ENCODE measurements at regions not wholly inside any gene's neighbourhood (a gene's known extent, or its start where the extent isn't known, plus 50 kb on each side); places are given as distances from the start of the nearest gene placed in this dataset.

DNA sequence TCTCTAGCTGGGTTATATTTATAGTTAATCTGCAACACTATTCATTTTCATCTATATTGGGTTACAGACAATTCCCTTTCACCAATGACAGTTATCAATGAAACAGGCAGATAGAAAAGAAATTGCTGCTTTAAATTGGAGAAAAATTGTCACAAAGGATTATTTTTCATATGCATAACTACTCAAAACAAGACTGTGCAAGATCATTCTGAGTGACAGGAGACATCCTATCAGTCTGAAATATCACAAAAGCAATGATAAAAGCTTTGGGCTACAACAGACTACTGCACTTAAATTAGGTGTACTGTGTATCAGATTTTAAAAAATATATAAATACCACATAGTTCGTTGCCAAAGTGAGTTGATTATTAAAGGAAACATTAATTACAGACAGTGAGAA lies 722.6 kb downstream of the ARAP2 start:
- Histone ChIP-seq H3K79me2 (ENCODE audit: insufficient read depth, low read length) (no peaks in the 10 kb centered on the region), H4K20me1 (ENCODE audit: insufficient read depth) (no peaks in the 10 kb centered on the region), H3K27me3 (ENCODE audit: insufficient read depth, low read length) (no peaks in the 10 kb centered on the region), H3K9me2 (ENCODE audit: insufficient read depth) (no peaks in the 10 kb centered on the region; the same call in 1 of the 2 replicates), H3K4me3 (replicated peaks in 1 of 2; ENCODE audit: low read depth in 1 of 2, low read length in 2 of 2) (no peak overlapping the region), H3K27ac (ENCODE audit: low read depth, low read length) (no peak overlapping the region), H3K9me3 (ENCODE audit: control insufficient read depth in 1 of 2, insufficient read depth in 1 of 2, low read depth in 1 of 2, low read length in 2 of 2) (no peaks in the 10 kb centered on the region), H3K36me3 (ENCODE audit: control insufficient read depth in 1 of 2, insufficient read depth in 2 of 2, low read length in 2 of 2) (no peaks in the 10 kb centered on the region), H3K4me2 (ENCODE audit: low read length) (no peak overlapping the region), H2AFZ (ENCODE audit: low read depth, low read length, poor library complexity, severe bottlenecking) (no peak overlapping the region), H3K9ac (ENCODE audit: low read length) (no peak overlapping the region), H3K4me1 (ENCODE audit: control insufficient read depth in 1 of 2, insufficient read depth in 2 of 2, low read length in 2 of 2) (no peaks in the 10 kb centered on the region)
- intact Hi-C loops (cut with micrococcal nuclease): no loop called here
- DNase-seq (ENCODE audit: low read depth, low spot score) (no peak), ATAC-seq (no peak)
- ChIA-PET RAD21 (ENCODE audit: low non-redundant PET in 1 of 2, low total read pairs in 2 of 2, uncharacterized antibody in 2 of 2, unreplicated experiment in 2 of 2) (no interaction called here), POLR2A (no interaction called here), CTCF (no interaction called here)
- BruUV-seq (replicated peaks): no TSS peak
- TF ChIP-seq REST (IDR thresholded peaks at IDR 0.05; ENCODE audit: low read depth) (no peak), CBX3 (IDR thresholded peaks at IDR 0.05; ENCODE audit: low read depth) (no peak), JUND (IDR thresholded peaks at IDR 0.05) (no peak), ZNF274 (IDR thresholded peaks at IDR 0.05; ENCODE audit: low read depth, low read length) (no peak), SIN3A (IDR thresholded peaks at IDR 0.05; ENCODE audit: low read depth) (no peak), EZH2 (IDR thresholded peaks at IDR 0.05) (no peak), FOSL1 (IDR thresholded peaks at IDR 0.05; ENCODE audit: low read depth) (no peak), POLR2A (IDR thresholded peaks at IDR 0.05; ENCODE audit: borderline replicate concordance, extremely low read depth, insufficient read depth, insufficient read length) (no peak), EGR1 (IDR thresholded peaks at IDR 0.05; ENCODE audit: low read depth) (no peak), ZFX (IDR thresholded peaks at IDR 0.05) (no peak), POLR2AphosphoS5 (IDR thresholded peaks at IDR 0.05; ENCODE audit: low read depth, low read length) (no peak), EZH2phosphoT487 (IDR thresholded peaks at IDR 0.05; ENCODE audit: borderline replicate concordance) (no peak), CEBPB (IDR thresholded peaks at IDR 0.05; ENCODE audit: low read depth) (no peak), CTCF (IDR thresholded peaks at IDR 0.05 in 2 of 3, conservative IDR thresholded peaks at IDR 0.05 in 1 of 3; ENCODE audit: borderline replicate concordance in 1 of 3, insufficient read depth in 1 of 3, low read depth in 2 of 3, low read length in 2 of 3) (no peak)

Measured in HCT116 (cell line).